Fibroblast of the aortic adventitia (primary cell): ENCODE measurements at regions not wholly inside any gene's neighbourhood (a gene's known extent, or its start where the extent isn't known, plus 50 kb on each side); places are given as distances from the start of the nearest gene placed in this dataset.

Experiments used
- DNase-seq: peaks from one replicate; pipeline ENCODE4 v3.0.0-alpha.2; 2010; ENCODE audit warnings: low read depth
- H3K4me3 ChIP-seq: 2 replicates; pipeline ENCODE4 v1.5.1; 2011; ENCODE audit warnings: low read depth, mild to moderate bottlenecking, control low read depth, low read length, moderate library complexity
- TF ChIP-seq, protein P1 (sequence below): IDR thresholded peaks from 2 replicates; pipeline ENCODE4 v1.5.1; 2011; ENCODE audit warnings: mild to moderate bottlenecking, low read length, control low read depth, inconsistent platforms; ENCODE audit not compliant: insufficient read depth

GRCh38 chr13:38473305-38473704 is 123.7 kb downstream of the UFM1 start:
- H3K4me3 ChIP-seq, result no peak overlapping the region
- no peak for DNase-seq
- TF ChIP-seq, protein P1, sequence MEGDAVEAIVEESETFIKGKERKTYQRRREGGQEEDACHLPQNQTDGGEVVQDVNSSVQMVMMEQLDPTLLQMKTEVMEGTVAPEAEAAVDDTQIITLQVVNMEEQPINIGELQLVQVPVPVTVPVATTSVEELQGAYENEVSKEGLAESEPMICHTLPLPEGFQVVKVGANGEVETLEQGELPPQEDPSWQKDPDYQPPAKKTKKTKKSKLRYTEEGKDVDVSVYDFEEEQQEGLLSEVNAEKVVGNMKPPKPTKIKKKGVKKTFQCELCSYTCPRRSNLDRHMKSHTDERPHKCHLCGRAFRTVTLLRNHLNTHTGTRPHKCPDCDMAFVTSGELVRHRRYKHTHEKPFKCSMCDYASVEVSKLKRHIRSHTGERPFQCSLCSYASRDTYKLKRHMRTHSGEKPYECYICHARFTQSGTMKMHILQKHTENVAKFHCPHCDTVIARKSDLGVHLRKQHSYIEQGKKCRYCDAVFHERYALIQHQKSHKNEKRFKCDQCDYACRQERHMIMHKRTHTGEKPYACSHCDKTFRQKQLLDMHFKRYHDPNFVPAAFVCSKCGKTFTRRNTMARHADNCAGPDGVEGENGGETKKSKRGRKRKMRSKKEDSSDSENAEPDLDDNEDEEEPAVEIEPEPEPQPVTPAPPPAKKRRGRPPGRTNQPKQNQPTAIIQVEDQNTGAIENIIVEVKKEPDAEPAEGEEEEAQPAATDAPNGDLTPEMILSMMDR, result no peak

- DNase-seq, result no peak
- TF ChIP-seq, protein P1, result no peak
- no peak overlapping the region for H3K4me3 ChIP-seq
Measured at GRCh38 chr13:38477676-38478075, 128.0 kb downstream of the UFM1 start.

GRCh38 chr13:38483623-38484022 is 134.0 kb downstream of the UFM1 start:
- no peak overlapping the region for H3K4me3 ChIP-seq
- DNase-seq, result no peak
- TF ChIP-seq, protein P1, result no peak

DNA sequence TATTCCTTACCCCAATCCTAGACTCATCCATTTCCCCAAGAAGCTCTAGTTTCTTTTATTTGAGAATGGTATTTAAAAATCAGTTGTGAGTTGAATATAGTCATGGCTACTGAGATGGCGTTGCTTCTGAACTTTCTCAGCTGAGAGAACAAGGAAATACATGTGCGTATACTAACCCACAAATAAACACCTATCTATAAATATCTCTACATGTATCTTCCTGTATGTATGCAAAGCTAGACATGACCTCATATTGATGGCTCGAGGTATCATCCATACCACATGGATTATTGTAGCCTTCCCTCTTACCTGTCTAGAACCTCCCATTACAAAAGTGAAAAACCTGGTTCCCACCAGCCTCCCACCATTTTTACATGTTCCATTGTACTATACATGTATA is 141.0 kb downstream of the UFM1 start:
- no peak for DNase-seq
- H3K4me3 ChIP-seq, result no peak overlapping the region
- TF ChIP-seq, protein P1, result no peak

DNA sequence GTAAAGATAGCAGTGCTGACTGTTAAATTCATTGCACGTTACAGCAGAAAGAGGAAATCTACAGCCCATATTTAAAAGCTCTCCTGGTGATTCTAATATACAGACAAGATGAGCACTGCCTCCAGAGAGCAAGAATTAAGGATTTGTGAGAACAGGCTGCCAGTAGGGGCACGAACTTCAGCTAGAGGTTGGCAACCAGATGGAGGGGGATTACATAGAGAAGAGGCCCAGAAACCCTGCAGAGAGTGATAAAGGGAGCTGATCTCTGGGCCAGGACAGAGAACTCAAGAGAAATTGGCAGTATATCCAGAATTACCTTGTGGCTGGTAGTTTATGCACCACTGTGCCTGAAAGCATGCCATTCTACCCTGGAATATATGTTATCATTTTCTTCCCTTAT is 144.8 kb downstream of the UFM1 start:
- no peak overlapping the region for H3K4me3 ChIP-seq
- no peak for DNase-seq
- TF ChIP-seq, protein P1, result no peak

DNA sequence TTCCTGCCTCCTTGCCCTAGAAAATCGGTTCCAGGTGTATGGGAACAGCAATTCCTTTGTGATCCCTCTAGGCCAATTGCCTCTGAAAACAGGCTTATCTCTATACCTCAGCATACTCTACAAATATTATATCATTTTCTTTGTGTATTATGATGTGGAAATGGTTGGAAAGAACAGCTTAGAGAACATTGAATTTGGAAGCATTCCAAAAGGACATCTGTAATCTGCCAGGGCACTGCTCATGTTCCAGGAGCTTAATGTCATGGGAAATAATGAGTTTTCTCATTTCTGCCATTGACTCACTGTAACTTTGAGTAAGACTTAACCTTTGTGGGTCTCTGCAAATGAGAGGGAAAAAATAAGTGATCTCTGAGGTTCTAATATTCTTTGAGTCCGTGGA is 147.3 kb downstream of the UFM1 start:
- no peak overlapping the region for H3K4me3 ChIP-seq
- TF ChIP-seq, protein P1, result no peak
- DNase-seq, result no peak

- TF ChIP-seq, protein P1, result no peak
- no peak overlapping the region for H3K4me3 ChIP-seq
- no peak for DNase-seq
Measured at GRCh38 chr13:38498271-38498670, 148.6 kb downstream of the UFM1 start.
